Skeletal muscle tissue (tissue), 3 donors: ENCODE measurements at regions not wholly inside any gene's neighbourhood (a gene's known extent, or its start where the extent isn't known, plus 50 kb on each side); places are given as distances from the start of the nearest gene placed in this dataset.
"Not testable (repeated sequence)": the region's sequence is repeated elsewhere in the genome, so short reads cannot be mapped to it uniquely, and the experiment has no call there.

Experiments used
- H3K27ac ChIP-seq: one replicate; pipeline ENCODE4 v1.7.0; 2013; ENCODE audit warnings: mild to moderate bottlenecking, low read depth, low read length, inconsistent platforms
- H3K27me3 ChIP-seq, 3 donors: one replicate each; pipeline ENCODE4 v1.7.0; 2013; ENCODE audit warnings: low read length in 3 of 3; ENCODE audit not compliant: control insufficient read depth in 3 of 3, insufficient read depth in 3 of 3
- H3K36me3 ChIP-seq, 3 donors: one replicate each; pipeline ENCODE4 v1.7.0; 2013; ENCODE audit warnings: low read length in 3 of 3; ENCODE audit not compliant: control insufficient read depth in 3 of 3, insufficient read depth in 3 of 3
- H3K4me1 ChIP-seq, 3 donors: one replicate each; pipeline ENCODE4 v1.7.0; 2013; ENCODE audit warnings: low read length in 3 of 3, mild to moderate bottlenecking in 3 of 3; ENCODE audit not compliant: control insufficient read depth in 3 of 3, insufficient read depth in 3 of 3
- H3K4me3 ChIP-seq, 3 donors: one replicate each; pipeline ENCODE4 v1.7.0; 2013; ENCODE audit warnings: low read length in 3 of 3
- H3K9ac ChIP-seq, 3 donors: one replicate each; pipeline ENCODE4 v1.7.0; 2013; ENCODE audit warnings: low read length in 3 of 3, mild to moderate bottlenecking in 3 of 3, moderate library complexity in 2 of 3, low read depth in 1 of 3
- H3K9me3 ChIP-seq, 3 donors: one replicate each; pipeline ENCODE4 v1.7.0; 2013; ENCODE audit warnings: low read length in 3 of 3; ENCODE audit not compliant: control insufficient read depth in 3 of 3
- donor health status: Osteomylitis.

GRCh38 chr2:97359861-97360584 lies 229.7 kb downstream of the ANKRD36B start:
- H3K9me3 ChIP-seq, result no peaks in the 10 kb centered on the region
- no peaks in the 10 kb centered on the region for H3K36me3 ChIP-seq
- H3K27me3 ChIP-seq, result peaks cover 0 to 6% (median 0%) of the 10 kb centered on the region in 3 donors
- H3K27ac ChIP-seq, result no peak overlapping the region
- H3K4me3 ChIP-seq, result no peak overlapping the region
- no peak overlapping the region for H3K9ac ChIP-seq
- no peaks in the 10 kb centered on the region for H3K4me1 ChIP-seq

- Histone ChIP-seq H3K27me3 (peaks cover 0 to 13% (median 4%) of the 10 kb centered on the region in 3 donors), H3K4me3 (no peak overlapping the region), H3K36me3 (no peaks in the 10 kb centered on the region), H3K4me1 (no peaks in the 10 kb centered on the region), H3K9me3 (no peaks in the 10 kb centered on the region), H3K27ac (no peak overlapping the region), H3K9ac (no peak overlapping the region)
Measured at GRCh38 chr2:97355887-97356286, 233.8 kb downstream of the ANKRD36B start.

GRCh38 chr2:97355176-97355575 lies 234.5 kb downstream of the ANKRD36B start:
- Histone ChIP-seq H3K27me3 (peaks cover 0 to 13% (median 4%) of the 10 kb centered on the region in 3 donors), H3K36me3 (no peaks in the 10 kb centered on the region), H3K27ac (no peak overlapping the region), H3K4me3 (no peak overlapping the region), H3K4me1 (no peaks in the 10 kb centered on the region), H3K9ac (no peak overlapping the region), H3K9me3 (no peaks in the 10 kb centered on the region)

- Histone ChIP-seq H3K36me3 (no peaks in the 10 kb centered on the region), H3K4me1 (no peaks in the 10 kb centered on the region), H3K27me3 (peaks cover 0 to 13% (median 4%) of the 10 kb centered on the region in 3 donors), H3K4me3 (no peak overlapping the region), H3K9me3 (no peaks in the 10 kb centered on the region), H3K9ac (no peak overlapping the region), H3K27ac (no peak overlapping the region)
Measured at GRCh38 chr2:97354576-97354975, 235.1 kb downstream of the ANKRD36B start.

- Histone ChIP-seq H3K36me3 (no peaks in the 10 kb centered on the region), H3K9ac (no peak overlapping the region), H3K4me1 (no peaks in the 10 kb centered on the region), H3K9me3 (no peaks in the 10 kb centered on the region), H3K27ac (no peak overlapping the region), H3K4me3 (no peak overlapping the region), H3K27me3 (peaks cover 0 to 7% (median 4%) of the 10 kb centered on the region in 3 donors)
Measured at GRCh38 chr2:97348841-97349240, 235.9 kb downstream of the ANKRD36 start.

GRCh38 chr2:97348265-97348664 lies 235.3 kb downstream of the ANKRD36 start:
- no peak overlapping the region for H3K27ac ChIP-seq
- peaks cover 0 to 6% (median 0%) of the 10 kb centered on the region in 3 donors for H3K27me3 ChIP-seq
- H3K4me3 ChIP-seq, result no peak overlapping the region
- no peaks in the 10 kb centered on the region for H3K4me1 ChIP-seq
- H3K9me3 ChIP-seq, result no peaks in the 10 kb centered on the region
- no peak overlapping the region for H3K9ac ChIP-seq
- H3K36me3 ChIP-seq, result no peaks in the 10 kb centered on the region

- H3K36me3 ChIP-seq, H3K9ac ChIP-seq, H3K27ac ChIP-seq, H3K9me3 ChIP-seq, H3K27me3 ChIP-seq, H3K4me1 ChIP-seq, H3K4me3 ChIP-seq: not testable (repeated sequence)
Measured at GRCh38 chr2:97344937-97345336, 232.0 kb downstream of the ANKRD36 start.

- not testable (repeated sequence) for H3K27me3 ChIP-seq, H3K4me1 ChIP-seq, H3K4me3 ChIP-seq, H3K36me3 ChIP-seq, H3K9ac ChIP-seq, H3K9me3 ChIP-seq, H3K27ac ChIP-seq
Measured at GRCh38 chr2:97333674-97334073, 220.7 kb downstream of the ANKRD36 start.

GRCh38 chr2:97332184-97332583 lies 219.2 kb downstream of the ANKRD36 start:
- not testable (repeated sequence) for H3K9me3 ChIP-seq, H3K27ac ChIP-seq, H3K36me3 ChIP-seq, H3K9ac ChIP-seq, H3K4me3 ChIP-seq, H3K4me1 ChIP-seq, H3K27me3 ChIP-seq

- H3K4me1 ChIP-seq, H3K27me3 ChIP-seq, H3K27ac ChIP-seq, H3K4me3 ChIP-seq, H3K36me3 ChIP-seq, H3K9me3 ChIP-seq, H3K9ac ChIP-seq: not testable (repeated sequence)
Measured at GRCh38 chr2:97321936-97322713, 209.2 kb downstream of the ANKRD36 start.
